Esophagus muscularis mucosa (tissue), 4 donors: ENCODE measurements at regions not wholly inside any gene's neighbourhood (a gene's known extent, or its start where the extent isn't known, plus 50 kb on each side); places are given as distances from the start of the nearest gene placed in this dataset.

ENCODE experiments used
- EP300 ChIP-seq: sonication (generic); formaldehyde crosslinking; IDR thresholded peaks from one replicate; pipeline ENCODE4 v1.6.1; 2017; ENCODE audit warnings: antibody characterized with exemption
- POLR2AphosphoS5 ChIP-seq, 2 donors: sonication (generic); formaldehyde crosslinking; IDR thresholded peaks; one replicate each; pipeline ENCODE4 v1.6.1; 2017; ENCODE audit warnings: antibody characterized with exemption in 2 of 2
- TF ChIP-seq, protein P1 (sequence below), 3 experiments: fragments of 200-600 bp in 2 of 3; fragments of 450-650 bp in 1 of 3; sonication (generic) in 2 of 3; IDR thresholded peaks; one replicate each; pipeline ENCODE4 v1.5.1; 2017 to 2019; ENCODE audit warnings: antibody characterized with exemption in 3 of 3, mild to moderate bottlenecking in 2 of 3, moderate library complexity in 1 of 3

DNA sequence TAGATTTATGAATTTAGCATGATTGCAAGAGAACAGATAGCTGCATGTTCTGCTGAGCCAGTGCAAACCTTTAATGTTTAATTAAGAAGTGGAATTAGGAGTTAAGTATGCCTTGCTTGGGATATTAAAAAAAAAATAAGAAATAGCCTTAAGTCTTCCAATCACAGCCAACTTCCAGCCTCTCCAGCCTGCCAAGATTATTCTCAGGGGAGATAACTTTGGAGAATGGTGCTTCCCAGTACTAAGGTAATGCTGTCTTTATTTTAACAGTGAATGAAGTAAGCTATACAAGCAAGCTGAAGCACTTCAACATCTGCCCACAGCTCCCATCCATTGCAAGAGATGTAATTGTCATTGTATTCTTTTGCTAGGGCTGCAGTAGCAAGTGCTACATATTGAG lies 389.5 kb upstream of the ASIC2 start:
- TF ChIP-seq, protein P1, sequence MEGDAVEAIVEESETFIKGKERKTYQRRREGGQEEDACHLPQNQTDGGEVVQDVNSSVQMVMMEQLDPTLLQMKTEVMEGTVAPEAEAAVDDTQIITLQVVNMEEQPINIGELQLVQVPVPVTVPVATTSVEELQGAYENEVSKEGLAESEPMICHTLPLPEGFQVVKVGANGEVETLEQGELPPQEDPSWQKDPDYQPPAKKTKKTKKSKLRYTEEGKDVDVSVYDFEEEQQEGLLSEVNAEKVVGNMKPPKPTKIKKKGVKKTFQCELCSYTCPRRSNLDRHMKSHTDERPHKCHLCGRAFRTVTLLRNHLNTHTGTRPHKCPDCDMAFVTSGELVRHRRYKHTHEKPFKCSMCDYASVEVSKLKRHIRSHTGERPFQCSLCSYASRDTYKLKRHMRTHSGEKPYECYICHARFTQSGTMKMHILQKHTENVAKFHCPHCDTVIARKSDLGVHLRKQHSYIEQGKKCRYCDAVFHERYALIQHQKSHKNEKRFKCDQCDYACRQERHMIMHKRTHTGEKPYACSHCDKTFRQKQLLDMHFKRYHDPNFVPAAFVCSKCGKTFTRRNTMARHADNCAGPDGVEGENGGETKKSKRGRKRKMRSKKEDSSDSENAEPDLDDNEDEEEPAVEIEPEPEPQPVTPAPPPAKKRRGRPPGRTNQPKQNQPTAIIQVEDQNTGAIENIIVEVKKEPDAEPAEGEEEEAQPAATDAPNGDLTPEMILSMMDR (IDR thresholded peaks at IDR 0.05), result no peak
- TF ChIP-seq EP300 (no peak), POLR2AphosphoS5 (IDR thresholded peaks at IDR 0.05) (no peak)
